DMS 273 (cell line): ENCODE measurements at regions not wholly inside any gene's neighbourhood (a gene's known extent, or its start where the extent isn't known, plus 50 kb on each side); places are given as distances from the start of the nearest gene placed in this dataset.
"Not testable (repeated sequence)": the region's sequence is repeated elsewhere in the genome, so short reads cannot be mapped to it uniquely, and the experiment has no call there.

Experiments used
- DNase-seq: peaks from one replicate; lab custom pipeline; 2025; ENCODE audit not compliant: unreplicated experiment; lab: John Stamatoyannopoulos, UW

- no peak for DNase-seq
Measured at GRCh38 chr7:45402480-45403218, 171.5 kb upstream of the ADCY1 start.

GRCh38 chr7:45404622-45405021, 169.5 kb upstream of the ADCY1 start:
- DNase-seq: no peak

GRCh38 chr7:45407730-45408408, 166.3 kb upstream of the ADCY1 start:
- DNase-seq: peak; percentile 22

DNA sequence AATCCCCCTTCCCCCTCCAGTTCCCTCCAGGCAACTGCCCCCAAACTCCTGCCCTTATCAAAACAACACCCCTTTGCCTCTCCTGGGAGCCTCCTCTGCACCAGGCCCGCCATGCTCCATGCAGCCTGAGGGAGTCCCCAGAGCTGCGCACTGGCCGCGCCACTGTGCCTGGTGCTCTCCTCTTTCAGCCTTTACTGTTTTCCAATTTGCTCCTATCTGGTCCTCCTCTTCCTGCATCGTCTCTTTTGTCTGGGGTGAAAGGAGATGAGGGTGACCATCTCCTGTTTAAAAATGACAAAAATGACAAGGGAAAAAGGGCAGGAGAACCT, 165.8 kb upstream of the ADCY1 start:
- DNase-seq: no peak

DNA sequence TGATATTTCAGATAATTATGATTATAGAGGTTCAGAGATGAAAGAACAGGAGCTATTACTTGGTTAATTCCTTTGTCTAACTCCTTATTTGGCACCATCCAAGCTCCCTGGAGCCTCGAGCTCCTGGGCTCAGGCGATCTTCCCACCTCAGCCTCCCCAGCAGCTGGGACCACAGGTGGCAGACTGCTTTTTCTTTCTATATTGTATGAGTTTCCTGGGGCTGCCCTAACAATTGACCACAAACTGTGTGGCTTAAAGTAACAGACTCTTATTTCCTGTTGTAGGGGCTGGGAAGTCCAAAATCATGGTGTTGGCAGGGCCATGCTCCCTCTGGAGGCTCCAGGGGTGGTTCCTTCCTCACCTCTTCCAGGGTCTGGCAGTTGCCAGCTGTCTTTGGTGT, 163.3 kb upstream of the ADCY1 start:
- DNase-seq: no peak

DNA sequence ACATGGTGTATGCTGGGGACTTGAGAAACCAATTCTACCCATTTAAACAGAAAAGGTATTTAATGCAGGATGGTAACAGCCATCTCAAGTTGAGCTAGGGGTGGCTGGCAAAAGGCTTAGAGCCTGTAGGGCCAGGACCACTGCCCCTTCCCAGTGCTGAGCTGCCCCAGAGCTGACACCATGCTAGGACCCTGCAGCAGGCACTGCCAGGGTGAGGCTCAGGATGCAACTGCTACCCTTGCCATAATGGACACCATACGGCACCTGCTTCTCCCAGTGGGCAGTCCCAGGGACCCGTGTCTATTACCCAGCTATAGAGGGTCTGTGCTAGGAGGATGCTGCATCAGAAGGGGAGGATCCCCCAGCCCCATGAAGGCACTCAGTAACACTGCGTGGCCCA, 160.7 kb upstream of the ADCY1 start:
- no peak for DNase-seq

DNA sequence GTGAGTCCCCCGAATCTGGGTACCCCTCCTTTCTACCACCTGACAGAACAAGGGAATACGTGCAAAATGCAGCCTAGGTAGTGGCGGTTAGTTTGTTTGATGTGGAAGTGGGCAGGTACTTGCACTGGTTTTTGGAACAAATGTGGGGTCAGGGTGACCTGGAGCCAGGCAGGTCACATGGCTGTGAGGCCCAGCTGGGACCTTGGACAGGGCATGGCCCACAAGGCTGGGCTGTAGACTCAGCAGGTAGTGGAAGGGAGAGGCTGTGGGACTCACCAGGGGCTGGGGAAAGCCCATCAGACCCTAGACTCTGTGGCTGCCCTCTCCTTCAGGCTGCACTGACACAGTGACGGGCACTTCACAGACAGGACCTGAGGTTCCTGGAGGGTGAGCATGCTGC, 159.9 kb upstream of the ADCY1 start:
- no peak for DNase-seq

DNA sequence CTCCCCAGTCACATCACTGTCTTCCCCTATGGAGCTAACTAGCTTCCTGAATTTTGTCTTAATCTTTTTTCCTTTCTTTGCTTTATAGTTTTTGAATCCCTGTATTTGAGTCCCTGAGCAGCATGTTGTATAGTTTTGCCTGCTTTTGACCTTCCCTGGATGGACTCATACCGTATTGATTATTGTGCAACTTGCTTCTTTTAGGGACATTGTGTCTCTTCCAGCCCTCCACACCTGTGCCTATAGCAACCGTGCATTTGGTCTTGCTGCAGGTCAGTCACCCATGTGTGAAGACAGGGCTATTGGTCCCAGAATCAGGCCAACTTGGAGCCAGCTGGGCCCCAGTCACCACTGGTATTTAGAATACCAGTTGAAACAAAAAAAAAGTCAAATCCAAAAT, 158.9 kb upstream of the ADCY1 start:
- no peak for DNase-seq

- no peak for DNase-seq
Measured at GRCh38 chr7:45416846-45417245, 157.3 kb upstream of the ADCY1 start.

DNA sequence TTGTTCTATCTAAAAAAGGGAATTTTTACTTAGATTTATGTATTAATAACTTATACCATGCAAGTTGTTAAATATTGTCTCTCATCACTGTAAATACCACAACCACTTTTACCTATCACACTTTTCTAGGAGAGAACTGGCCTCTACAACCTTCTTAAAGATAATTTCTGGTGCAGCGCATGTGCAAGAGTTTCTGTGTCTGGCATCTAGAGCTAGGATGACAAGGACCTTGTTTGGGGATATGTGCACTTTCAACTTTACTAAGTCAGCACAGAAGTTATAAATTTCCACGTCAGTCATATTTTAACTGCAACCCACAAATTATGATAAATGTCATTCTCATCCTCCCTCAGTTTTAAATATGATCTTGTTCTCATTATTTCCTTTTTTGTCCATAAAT, 156.9 kb upstream of the ADCY1 start:
- DNase-seq: no peak

- no peak for DNase-seq
Measured at GRCh38 chr7:45417735-45418134, 156.4 kb upstream of the ADCY1 start.

DNA sequence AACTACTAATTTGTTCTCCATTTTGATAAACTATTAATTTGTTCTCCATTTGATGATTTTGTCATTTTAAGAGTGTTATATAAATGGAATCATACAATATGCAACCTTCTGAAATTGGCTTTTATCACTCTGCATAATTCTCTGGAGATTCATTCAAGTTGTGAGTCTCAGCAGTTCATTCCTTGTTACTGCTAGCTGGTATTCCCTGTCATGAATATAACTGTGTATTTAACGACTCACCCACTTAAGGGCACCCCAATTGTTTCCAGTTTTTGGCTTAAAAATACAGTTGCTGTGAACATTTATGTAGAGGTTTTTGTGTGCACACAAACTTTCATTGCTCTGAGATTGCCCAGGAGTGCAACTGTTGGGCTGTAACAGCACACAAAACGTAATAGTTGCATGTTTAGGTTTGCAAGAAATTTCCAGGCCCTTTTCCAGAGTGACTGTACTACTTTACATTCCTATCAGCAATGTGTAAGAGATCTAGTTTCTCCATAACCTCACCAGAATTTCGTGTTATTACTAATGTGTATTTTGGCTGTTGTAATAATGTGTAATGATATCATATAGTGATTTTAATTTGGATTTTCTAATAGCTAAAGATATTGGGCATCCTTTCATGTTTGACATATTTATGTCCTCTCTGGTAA, 153.2 kb upstream of the ADCY1 start:
- DNase-seq: no peak

DNA sequence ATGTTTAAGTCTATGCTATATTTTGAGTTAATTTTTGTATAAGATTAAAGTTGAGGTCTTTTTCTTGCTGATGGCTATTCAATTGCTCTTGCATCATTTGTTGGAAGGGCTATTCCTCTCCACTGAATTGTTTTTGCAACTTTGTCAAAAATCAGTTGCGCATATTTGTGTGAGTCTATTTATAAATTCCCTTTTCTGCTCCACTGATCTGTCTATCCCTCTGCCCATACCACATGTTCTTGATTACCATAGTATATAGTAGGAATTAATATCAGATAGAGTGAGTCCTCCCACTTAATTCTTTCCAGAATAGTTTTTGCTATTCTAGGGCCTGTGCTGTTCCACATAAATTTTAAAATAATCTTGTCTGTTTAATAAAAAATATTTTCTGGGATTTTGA, 152.4 kb upstream of the ADCY1 start:
- no peak for DNase-seq

DNA sequence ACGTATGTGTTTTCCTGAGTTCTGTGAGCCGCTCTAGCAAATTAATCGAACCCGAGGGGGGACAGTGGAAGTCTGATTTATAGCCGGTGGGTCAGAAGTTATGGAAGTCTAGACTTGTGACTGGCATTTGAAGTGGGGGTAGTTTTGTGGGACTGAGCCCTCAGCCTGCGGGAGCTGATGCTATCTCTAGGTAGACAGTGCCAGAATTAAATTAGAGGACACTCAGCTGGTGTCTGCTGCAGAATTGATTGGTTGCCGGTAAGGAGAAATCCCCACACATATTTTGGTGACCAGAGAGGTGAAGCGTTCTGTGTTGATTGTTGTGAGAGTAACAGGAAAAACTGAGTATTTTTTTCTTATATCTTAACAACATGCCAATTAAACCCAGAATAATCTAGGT, 143.8 kb upstream of the ADCY1 start:
- no peak for DNase-seq

DNA sequence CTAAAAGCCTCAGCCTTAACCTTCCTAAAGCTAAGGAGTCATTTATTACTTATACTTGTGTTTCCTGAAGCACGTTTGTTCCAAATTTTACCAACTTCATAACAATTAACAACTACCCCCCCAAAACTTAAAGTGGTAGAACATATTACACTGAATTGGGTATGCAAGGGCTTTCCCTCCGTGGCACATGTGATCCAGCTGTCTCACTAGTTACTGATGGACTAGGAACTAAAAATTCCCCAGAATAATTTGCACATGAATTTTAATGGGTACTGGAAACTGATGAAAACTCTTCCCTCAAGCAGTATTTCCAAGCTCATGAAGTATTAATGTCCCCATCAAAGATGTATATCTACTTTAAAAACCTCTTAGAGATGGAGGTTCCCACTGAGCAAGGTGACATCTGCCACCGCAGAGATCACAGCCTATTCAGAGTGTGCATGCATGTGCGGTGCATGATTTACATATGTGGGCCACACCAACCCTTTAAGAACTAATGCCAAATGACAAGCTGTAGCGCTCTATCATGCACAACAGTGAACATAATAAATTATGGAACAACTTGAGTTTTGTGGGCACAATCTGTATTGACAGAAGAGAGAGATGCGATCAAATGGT, 139.9 kb upstream of the ADCY1 start:
- DNase-seq: no peak

DNA sequence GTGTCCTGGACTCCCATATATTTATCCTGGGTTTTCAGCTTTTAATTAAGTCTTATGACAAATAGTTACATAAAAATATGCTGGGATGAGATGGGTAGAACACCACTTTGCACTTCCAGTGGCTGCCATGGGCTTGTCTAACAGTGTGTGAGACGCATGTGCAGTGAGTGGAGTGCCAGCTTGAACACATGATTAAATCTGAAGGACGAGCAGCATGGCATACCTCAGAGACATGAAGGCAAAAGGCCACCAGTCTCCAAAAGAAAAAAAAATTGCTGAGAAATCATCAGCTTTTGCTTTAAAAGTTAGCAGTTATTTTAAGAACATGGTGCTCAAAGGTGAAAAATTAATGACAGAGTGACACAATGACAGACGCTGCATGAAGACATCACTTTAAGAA, 139.0 kb upstream of the ADCY1 start:
- DNase-seq: no peak

- no peak for DNase-seq
Measured at GRCh38 chr7:45435846-45436245, 138.3 kb upstream of the ADCY1 start.

- DNase-seq: not testable (repeated sequence)
Measured at GRCh38 chr7:45440776-45441175, 133.4 kb upstream of the ADCY1 start.

DNA sequence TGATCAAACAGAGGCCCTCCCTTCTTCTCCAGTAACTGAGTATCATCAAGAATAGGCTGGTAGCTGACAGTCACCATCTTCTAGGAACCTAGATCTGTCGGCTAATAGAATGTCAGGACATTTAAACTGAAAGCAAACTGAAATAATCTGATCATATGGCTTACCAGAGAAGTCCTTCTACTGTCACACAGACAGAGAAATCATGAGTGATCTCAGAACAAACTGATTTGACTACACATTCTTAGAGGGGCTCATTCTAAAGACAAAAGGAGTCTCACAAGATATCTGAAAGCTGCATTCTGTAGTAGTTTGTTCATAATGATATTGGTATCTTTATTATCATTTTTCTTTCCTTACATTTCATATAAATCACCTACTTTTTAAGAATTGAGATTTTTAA, 130.9 kb upstream of the ADCY1 start:
- no peak for DNase-seq

- DNase-seq: no peak
Measured at GRCh38 chr7:45446195-45446944, 127.8 kb upstream of the ADCY1 start.

GRCh38 chr7:45447296-45447695, 126.9 kb upstream of the ADCY1 start:
- DNase-seq: no peak
